Calu3 (cell line): ENCODE measurements at regions not wholly inside any gene's neighbourhood (a gene's known extent, or its start where the extent isn't known, plus 50 kb on each side); places are given as distances from the start of the nearest gene placed in this dataset.

ENCODE experiments used
- BruUV-seq: library from RNA; stranded (reverse); fragments of 400-500 nt; replicated peaks from 2 replicates; lab custom pipeline; 2021; lab: Mats Ljungman, UMichigan
- CTCF ChIA-PET: fragments of 300-600 bp; sonication (Branson Sonifier 250); formaldehyde crosslinking; loops from one replicate; lab custom pipeline; 2022; ENCODE audit warnings: antibody characterized with exemption; lab: Charles Lee
- DNase-seq: peaks from one replicate; pipeline ENCODE4 v3.0.0; 2022
- H3K27ac Mint-ChIP-seq: one replicate; pipeline ENCODE4 v1.8.0; 2022; ENCODE audit warnings: mixed read lengths; ENCODE audit not compliant: unreplicated experiment
- H3K27me3 Mint-ChIP-seq: one replicate; pipeline ENCODE4 v1.8.0; 2022; ENCODE audit warnings: mixed read lengths; ENCODE audit not compliant: unreplicated experiment
- H3K36me3 Mint-ChIP-seq: one replicate; pipeline ENCODE4 v1.8.0; 2022; ENCODE audit warnings: mild to moderate bottlenecking, moderate library complexity, mixed read lengths; ENCODE audit not compliant: insufficient read depth, unreplicated experiment
- H3K4me1 Mint-ChIP-seq: one replicate; pipeline ENCODE4 v1.8.0; 2022; ENCODE audit warnings: mild to moderate bottlenecking, low read depth, mixed read lengths; ENCODE audit not compliant: unreplicated experiment
- H3K4me3 Mint-ChIP-seq: one replicate; pipeline ENCODE4 v1.8.0; 2022; ENCODE audit warnings: mild to moderate bottlenecking, low read depth, moderate library complexity, mixed read lengths; ENCODE audit not compliant: unreplicated experiment
- H3K9me3 Mint-ChIP-seq: one replicate; pipeline ENCODE4 v1.8.0; 2022; ENCODE audit warnings: low read depth, mixed read lengths; ENCODE audit not compliant: unreplicated experiment
- intact Hi-C: fragments of 100-400 bp; cut with micrococcal nuclease; formaldehyde crosslinking; loops from one replicate; pipeline ENCODE4 v1.10.0; 2022; ENCODE audit not compliant: unreplicated experiment
- TF ChIP-seq, protein P1 (sequence below): fragments of 200-600 bp; IDR thresholded peaks from one replicate; pipeline ENCODE4 v1.8.0; 2022; ENCODE audit warnings: antibody characterized with exemption; ENCODE audit not compliant: unreplicated experiment

DNA sequence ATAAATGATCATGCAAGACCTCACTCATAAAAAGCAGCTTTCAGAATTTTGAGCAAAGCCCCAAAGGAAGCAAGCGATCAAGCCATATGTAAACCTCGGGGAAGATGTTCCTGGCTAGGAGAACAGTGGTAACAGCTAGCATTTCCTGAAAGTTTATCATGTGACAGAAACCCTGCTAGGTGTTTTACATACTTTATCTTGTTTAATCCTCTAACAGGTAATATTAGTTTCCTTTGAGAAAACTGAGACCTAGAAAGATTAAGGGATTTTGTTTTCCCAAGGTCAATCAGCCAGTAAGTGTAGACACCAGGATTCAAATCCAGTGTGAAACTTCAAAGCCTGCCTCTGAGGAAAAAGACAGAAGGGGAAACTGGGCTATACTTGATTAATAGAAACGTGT, 362.4 kb upstream of the MAF start:
- intact Hi-C loops: no loop called here
- peaks cover 41% of the 10 kb centered on the region for H3K27me3 Mint-ChIP-seq
- no peak for DNase-seq
- no TSS peak for BruUV-seq
- TF ChIP-seq, protein P1, sequence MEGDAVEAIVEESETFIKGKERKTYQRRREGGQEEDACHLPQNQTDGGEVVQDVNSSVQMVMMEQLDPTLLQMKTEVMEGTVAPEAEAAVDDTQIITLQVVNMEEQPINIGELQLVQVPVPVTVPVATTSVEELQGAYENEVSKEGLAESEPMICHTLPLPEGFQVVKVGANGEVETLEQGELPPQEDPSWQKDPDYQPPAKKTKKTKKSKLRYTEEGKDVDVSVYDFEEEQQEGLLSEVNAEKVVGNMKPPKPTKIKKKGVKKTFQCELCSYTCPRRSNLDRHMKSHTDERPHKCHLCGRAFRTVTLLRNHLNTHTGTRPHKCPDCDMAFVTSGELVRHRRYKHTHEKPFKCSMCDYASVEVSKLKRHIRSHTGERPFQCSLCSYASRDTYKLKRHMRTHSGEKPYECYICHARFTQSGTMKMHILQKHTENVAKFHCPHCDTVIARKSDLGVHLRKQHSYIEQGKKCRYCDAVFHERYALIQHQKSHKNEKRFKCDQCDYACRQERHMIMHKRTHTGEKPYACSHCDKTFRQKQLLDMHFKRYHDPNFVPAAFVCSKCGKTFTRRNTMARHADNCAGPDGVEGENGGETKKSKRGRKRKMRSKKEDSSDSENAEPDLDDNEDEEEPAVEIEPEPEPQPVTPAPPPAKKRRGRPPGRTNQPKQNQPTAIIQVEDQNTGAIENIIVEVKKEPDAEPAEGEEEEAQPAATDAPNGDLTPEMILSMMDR: no peak
- CTCF ChIA-PET: no interaction called here
- no peaks in the 10 kb centered on the region for H3K4me1 Mint-ChIP-seq
- H3K36me3 Mint-ChIP-seq: no peaks in the 10 kb centered on the region
- H3K4me3 Mint-ChIP-seq: no peak overlapping the region
- peaks cover 11% of the 10 kb centered on the region for H3K9me3 Mint-ChIP-seq
- no peak overlapping the region for H3K27ac Mint-ChIP-seq

- BruUV-seq: no TSS peak
- Mint-ChIP-seq H3K27me3 (peaks cover 26% of the 10 kb centered on the region), H3K27ac (no peak overlapping the region), H3K4me1 (no peaks in the 10 kb centered on the region), H3K9me3 (peaks cover 12% of the 10 kb centered on the region), H3K36me3 (no peaks in the 10 kb centered on the region), H3K4me3 (no peak overlapping the region)
- TF ChIP-seq, protein P1: no peak
- DNase-seq: no peak
- CTCF ChIA-PET: no interaction called here
- intact Hi-C loops: no loop called here
These were observed 358.7 kb upstream of the MAF start for GRCh38 chr16:79959226-79959625.

- no peak overlapping the region for H3K27ac Mint-ChIP-seq
- H3K9me3 Mint-ChIP-seq: peaks cover 11% of the 10 kb centered on the region
- CTCF ChIA-PET: no interaction called here
- no peaks in the 10 kb centered on the region for H3K36me3 Mint-ChIP-seq
- H3K4me3 Mint-ChIP-seq: no peak overlapping the region
- TF ChIP-seq, protein P1: no peak
- H3K4me1 Mint-ChIP-seq: peaks cover 7% of the 10 kb centered on the region
- H3K27me3 Mint-ChIP-seq: peaks cover 31% of the 10 kb centered on the region
- no peak for DNase-seq
- BruUV-seq: no TSS peak
- intact Hi-C loops: no loop called here
These were observed 354.6 kb upstream of the MAF start for GRCh38 chr16:79954921-79955705.

GRCh38 chr16:79950932-79951719, 350.6 kb upstream of the MAF start:
- CTCF ChIA-PET: no interaction called here
- Mint-ChIP-seq H3K27me3 (peaks cover 21% of the 10 kb centered on the region), H3K36me3 (no peaks in the 10 kb centered on the region), H3K9me3 (peaks cover 5% of the 10 kb centered on the region), H3K27ac (no peak overlapping the region), H3K4me1 (peaks cover 7% of the 10 kb centered on the region), H3K4me3 (no peak overlapping the region)
- no peak for DNase-seq
- intact Hi-C loops: no loop called here
- TF ChIP-seq, protein P1: no peak
- no TSS peak for BruUV-seq
